ENCODE measurements at regions not wholly inside any gene's neighbourhood (a gene's known extent, or its start where the extent isn't known, plus 50 kb on each side); places are given as distances from the start of the nearest gene placed in this dataset.

DNA sequence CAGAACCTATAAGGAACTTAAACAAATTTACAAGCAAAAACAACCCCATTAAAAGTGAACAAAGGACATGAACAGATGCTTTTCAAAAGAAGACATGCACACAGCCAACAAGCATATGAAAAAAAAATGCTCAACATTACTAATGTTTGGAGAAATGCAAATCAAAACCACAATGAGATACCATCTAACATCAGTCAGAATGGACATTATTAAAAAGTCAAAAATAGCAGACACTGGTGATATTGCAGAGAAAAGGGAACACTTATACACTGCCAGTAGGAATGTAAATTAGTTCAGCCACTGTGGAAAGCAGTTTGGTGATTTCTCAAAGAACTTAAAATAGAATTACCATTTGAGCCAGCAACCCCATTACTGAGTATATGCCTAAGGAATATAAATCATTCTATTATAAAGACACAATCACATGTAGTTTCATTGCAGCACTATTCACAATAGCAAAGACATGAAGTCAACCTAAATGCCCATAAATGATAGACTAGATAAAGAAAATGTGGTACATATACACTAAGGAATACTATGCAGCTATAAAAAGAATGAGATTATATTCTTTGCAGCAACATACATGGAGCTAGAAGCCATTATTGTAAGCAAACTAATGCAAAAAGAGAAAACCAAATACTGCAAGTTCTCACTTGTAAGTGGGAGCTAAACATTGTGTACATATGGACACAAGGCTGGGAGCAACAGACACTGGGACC is 1509.4 kb downstream of the TECRL start:
- TF ChIP-seq, protein P1, sequence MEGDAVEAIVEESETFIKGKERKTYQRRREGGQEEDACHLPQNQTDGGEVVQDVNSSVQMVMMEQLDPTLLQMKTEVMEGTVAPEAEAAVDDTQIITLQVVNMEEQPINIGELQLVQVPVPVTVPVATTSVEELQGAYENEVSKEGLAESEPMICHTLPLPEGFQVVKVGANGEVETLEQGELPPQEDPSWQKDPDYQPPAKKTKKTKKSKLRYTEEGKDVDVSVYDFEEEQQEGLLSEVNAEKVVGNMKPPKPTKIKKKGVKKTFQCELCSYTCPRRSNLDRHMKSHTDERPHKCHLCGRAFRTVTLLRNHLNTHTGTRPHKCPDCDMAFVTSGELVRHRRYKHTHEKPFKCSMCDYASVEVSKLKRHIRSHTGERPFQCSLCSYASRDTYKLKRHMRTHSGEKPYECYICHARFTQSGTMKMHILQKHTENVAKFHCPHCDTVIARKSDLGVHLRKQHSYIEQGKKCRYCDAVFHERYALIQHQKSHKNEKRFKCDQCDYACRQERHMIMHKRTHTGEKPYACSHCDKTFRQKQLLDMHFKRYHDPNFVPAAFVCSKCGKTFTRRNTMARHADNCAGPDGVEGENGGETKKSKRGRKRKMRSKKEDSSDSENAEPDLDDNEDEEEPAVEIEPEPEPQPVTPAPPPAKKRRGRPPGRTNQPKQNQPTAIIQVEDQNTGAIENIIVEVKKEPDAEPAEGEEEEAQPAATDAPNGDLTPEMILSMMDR (IDR thresholded peaks at IDR 0.05): no peak
- TF ChIP-seq POLR2A (IDR thresholded peaks at IDR 0.05): no peak

All from testis (tissue), 2 donors.